H9 (cell line): ENCODE measurements at regions not wholly inside any gene's neighbourhood (a gene's known extent, or its start where the extent isn't known, plus 50 kb on each side); places are given as distances from the start of the nearest gene placed in this dataset.

Source experiments
- DNase-seq: peaks from one replicate; pipeline ENCODE4 v3.0.0-alpha.2; 2017
- H2AFZ ChIP-seq: one replicate; pipeline ENCODE4 v1.6.1; 2013; ENCODE audit warnings: mild to moderate bottlenecking, low read length, control low read depth, moderate library complexity
- H2AK5ac ChIP-seq: 2 replicates; pipeline ENCODE4 v1.6.1; 2013; ENCODE audit warnings: low read length, control low read depth, mixed read lengths; ENCODE audit not compliant: insufficient read length
- H2BK120ac ChIP-seq: one replicate; pipeline ENCODE4 v1.6.1; 2013; ENCODE audit warnings: low read depth, mild to moderate bottlenecking, low read length, control low read depth, inconsistent platforms; ENCODE audit not compliant: poor library complexity, severe bottlenecking
- H2BK12ac ChIP-seq: 2 replicates; pipeline ENCODE4 v1.6.1; 2013; ENCODE audit warnings: low read length, control low read depth, mixed read lengths, low read depth; ENCODE audit not compliant: insufficient read length
- H2BK15ac ChIP-seq: 2 replicates; pipeline ENCODE4 v1.6.1; 2013; ENCODE audit warnings: low read depth, low read length, control low read depth
- H2BK20ac ChIP-seq: one replicate; pipeline ENCODE4 v1.6.1; 2013; ENCODE audit warnings: low read depth, mild to moderate bottlenecking, low read length, control low read depth, inconsistent platforms; ENCODE audit not compliant: poor library complexity, severe bottlenecking
- H2BK5ac ChIP-seq: 2 replicates; pipeline ENCODE4 v1.6.1; 2013; ENCODE audit warnings: low read length, control low read depth, mixed read lengths; ENCODE audit not compliant: insufficient read length
- H3K14ac ChIP-seq: 2 replicates; pipeline ENCODE4 v1.6.1; 2013; ENCODE audit warnings: low read length, control low read depth; ENCODE audit not compliant: insufficient read depth
- H3K18ac ChIP-seq: 2 replicates; pipeline ENCODE4 v1.6.1; 2013; ENCODE audit warnings: low read depth, mild to moderate bottlenecking, mixed read lengths, low read length, control low read depth; ENCODE audit not compliant: insufficient read length
- H3K23ac ChIP-seq: 2 replicates; pipeline ENCODE4 v1.6.1; 2013; ENCODE audit warnings: low read length, control low read depth, mixed read lengths, low read depth; ENCODE audit not compliant: insufficient read length
- H3K23me2 ChIP-seq: 2 replicates; pipeline ENCODE4 v1.6.1; 2013; ENCODE audit warnings: low read depth, mild to moderate bottlenecking, mixed read lengths, low read length, control low read depth; ENCODE audit not compliant: insufficient read length, poor library complexity, severe bottlenecking
- H3K27ac ChIP-seq: 2 replicates; pipeline ENCODE4 v1.5.1; 2013; ENCODE audit warnings: low read length, control low read depth, mixed read lengths, low read depth; ENCODE audit not compliant: insufficient read length
- H3K27me3 ChIP-seq: 2 replicates; pipeline ENCODE4 v1.6.1; 2013; ENCODE audit warnings: low read length, control low read depth, inconsistent platforms; ENCODE audit not compliant: insufficient read depth
- H3K4ac ChIP-seq: 2 replicates; pipeline ENCODE4 v1.6.1; 2013; ENCODE audit warnings: low read depth, mild to moderate bottlenecking, control low read depth, inconsistent platforms, low read length, moderate library complexity
- H3K4me1 ChIP-seq: 2 replicates; pipeline ENCODE4 v1.6.1; 2013; ENCODE audit warnings: low read length, control low read depth, inconsistent platforms; ENCODE audit not compliant: insufficient read depth
- H3K4me2 ChIP-seq: 2 replicates; pipeline ENCODE4 v1.6.1; 2013; ENCODE audit warnings: low read length, control low read depth, mixed read lengths; ENCODE audit not compliant: insufficient read length, insufficient read depth
- H3K56ac ChIP-seq: 2 replicates; pipeline ENCODE4 v1.6.1; 2013; ENCODE audit warnings: low read depth, mild to moderate bottlenecking, mixed read lengths, low read length, control low read depth; ENCODE audit not compliant: insufficient read length
- H3K79me1 ChIP-seq: 2 replicates; pipeline ENCODE4 v1.6.1; 2013; ENCODE audit warnings: low read depth, mild to moderate bottlenecking, moderate library complexity, low read length, control low read depth, inconsistent platforms; ENCODE audit not compliant: insufficient read depth, poor library complexity, severe bottlenecking
- H3K79me2 ChIP-seq: 2 replicates; pipeline ENCODE4 v1.6.1; 2013; ENCODE audit warnings: low read length, control low read depth, inconsistent platforms; ENCODE audit not compliant: insufficient read depth
- H3K9ac ChIP-seq: 2 replicates; pipeline ENCODE4 v1.6.1; 2013; ENCODE audit warnings: low read length, control low read depth, mixed read lengths; ENCODE audit not compliant: insufficient read length; ENCODE audit errors: extremely low read depth
- H3K9me3 ChIP-seq: one replicate; pipeline ENCODE4 v1.6.1; 2013; ENCODE audit warnings: low read depth, low read length, inconsistent platforms; ENCODE audit not compliant: control insufficient read depth
- H3T11ph ChIP-seq: one replicate; pipeline ENCODE4 v1.6.1; 2013; ENCODE audit warnings: mild to moderate bottlenecking, low read length, control low read depth, inconsistent platforms
- H4K20me1 ChIP-seq: one replicate; pipeline ENCODE4 v1.6.1; 2013; ENCODE audit not compliant: control insufficient read depth, insufficient read length, insufficient read depth
- H4K5ac ChIP-seq: 2 replicates; pipeline ENCODE4 v1.6.1; 2013; ENCODE audit warnings: low read depth, mild to moderate bottlenecking, mixed read lengths, low read length, control low read depth; ENCODE audit not compliant: insufficient read length
- H4K8ac ChIP-seq: replicated peaks from 2 replicates; pipeline ENCODE4 v1.6.1; 2013; ENCODE audit warnings: low read length, control low read depth, mixed read lengths, low read depth; ENCODE audit not compliant: insufficient read length
- H4K91ac ChIP-seq: 2 replicates; pipeline ENCODE4 v1.6.1; 2013; ENCODE audit warnings: low read depth, mild to moderate bottlenecking, moderate library complexity, mixed read lengths, low read length, control low read depth; ENCODE audit not compliant: insufficient read length
- H3K27ac Mint-ChIP-seq, 3 experiments: 2 replicates in 2 of 3; 3 replicates in 1 of 3; pipeline ENCODE4 v1.8.0; 2020 to 2021; ENCODE audit warnings: mixed read lengths in 3 of 3, mild to moderate bottlenecking in 1 of 3, moderate library complexity in 1 of 3
- H3K27me3 Mint-ChIP-seq: 2 replicates; pipeline ENCODE4 v1.8.0; 2021; ENCODE audit warnings: low read depth, mild to moderate bottlenecking, moderate library complexity, mixed read lengths
- H3K36me3 Mint-ChIP-seq, 3 experiments: 2 replicates in 2 of 3; 3 replicates in 1 of 3; pipeline ENCODE4 v1.8.0; 2020 to 2021; ENCODE audit warnings: low read depth in 3 of 3, mixed read lengths in 3 of 3; ENCODE audit not compliant: insufficient read depth in 1 of 3
- H3K4me1 Mint-ChIP-seq, 2 experiments: 2 replicates each; pipeline ENCODE4 v1.8.0; 2020; ENCODE audit warnings: mixed read lengths in 2 of 2
- H3K4me3 Mint-ChIP-seq, 2 experiments: 2 replicates in 1 of 2; 3 replicates in 1 of 2; pipeline ENCODE4 v1.8.0; 2020 to 2021; ENCODE audit warnings: mild to moderate bottlenecking in 2 of 2, mixed read lengths in 2 of 2, moderate library complexity in 1 of 2
- H3K9me3 Mint-ChIP-seq, 2 experiments: 2 replicates in 1 of 2; 3 replicates in 1 of 2; pipeline ENCODE4 v1.8.0; 2020; ENCODE audit warnings: mild to moderate bottlenecking in 2 of 2, mixed read lengths in 2 of 2, moderate library complexity in 1 of 2
- WGBS: extraction: QIAGEN DNeasy Blood & Tissue Kit; methylation state at CpG from one replicate; pipeline ENCODE4 v1.1.7; 2013; ENCODE audit warnings: missing lambda C conversion rate, low lambda C conversion rate, mixed read lengths; ENCODE audit not compliant: insufficient read length; ENCODE audit errors: extremely low coverage; 5-methylcytosine and 5-hydroxymethylcytosine counted together
- TF ChIP-seq, protein P1 (sequence below): fragments of 200-600 bp; sonication (generic); conservative IDR thresholded peaks from 3 replicates; pipeline ENCODE4 v1.8.0; 2021; ENCODE audit warnings: antibody characterized with exemption, mild to moderate bottlenecking

DNA sequence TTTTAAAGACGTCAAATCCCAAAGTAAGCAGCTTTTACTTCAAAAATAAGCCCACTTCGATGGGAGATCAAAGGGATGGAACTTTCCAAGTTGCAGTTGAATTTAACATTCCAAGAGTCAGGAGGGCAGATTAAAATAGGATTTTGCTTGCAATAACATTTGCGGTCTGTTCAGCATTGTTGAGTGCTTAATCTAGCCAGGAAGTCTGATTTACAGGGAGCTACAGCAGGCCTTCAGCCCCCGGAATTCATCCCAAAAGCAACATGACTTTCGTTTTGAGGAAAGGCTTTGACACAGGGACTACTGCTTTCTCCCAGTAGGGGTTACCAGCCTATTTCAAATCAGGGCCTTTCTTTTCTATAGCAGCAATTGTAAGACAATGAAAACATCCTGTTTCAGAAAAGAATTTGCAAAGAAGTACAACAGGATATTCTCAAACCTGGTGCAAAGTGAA is 279.6 kb upstream of the PITRM1 start:
- H3K27me3 Mint-ChIP-seq = peaks cover 3% of the 10 kb centered on the region; the same call in 1 of the 2 replicates
- no peaks in the 10 kb centered on the region for H3K9me3 ChIP-seq
- DNase-seq = no peak
- no peaks in the 10 kb centered on the region for H3K79me1 ChIP-seq
- H4K20me1 ChIP-seq = no peaks in the 10 kb centered on the region
- no peaks in the 10 kb centered on the region for H3K23me2 ChIP-seq
- H3K27me3 ChIP-seq = no peaks in the 10 kb centered on the region
- no peak overlapping the region for H2BK120ac ChIP-seq
- H3K36me3 Mint-ChIP-seq = peaks cover 0 to 6% (median 4%) of the 10 kb centered on the region in 3 experiments; a peak in 4 of 7 replicates
- H3K9me3 Mint-ChIP-seq = peaks cover 8 to 11% of the 10 kb centered on the region in 2 experiments; a peak in 4 of 5 replicates
- no peak overlapping the region for H2AK5ac ChIP-seq
- no peak overlapping the region for H4K8ac ChIP-seq
- H3K14ac ChIP-seq = no peak overlapping the region
- no peak overlapping the region for H3K23ac ChIP-seq
- TF ChIP-seq, protein P1, sequence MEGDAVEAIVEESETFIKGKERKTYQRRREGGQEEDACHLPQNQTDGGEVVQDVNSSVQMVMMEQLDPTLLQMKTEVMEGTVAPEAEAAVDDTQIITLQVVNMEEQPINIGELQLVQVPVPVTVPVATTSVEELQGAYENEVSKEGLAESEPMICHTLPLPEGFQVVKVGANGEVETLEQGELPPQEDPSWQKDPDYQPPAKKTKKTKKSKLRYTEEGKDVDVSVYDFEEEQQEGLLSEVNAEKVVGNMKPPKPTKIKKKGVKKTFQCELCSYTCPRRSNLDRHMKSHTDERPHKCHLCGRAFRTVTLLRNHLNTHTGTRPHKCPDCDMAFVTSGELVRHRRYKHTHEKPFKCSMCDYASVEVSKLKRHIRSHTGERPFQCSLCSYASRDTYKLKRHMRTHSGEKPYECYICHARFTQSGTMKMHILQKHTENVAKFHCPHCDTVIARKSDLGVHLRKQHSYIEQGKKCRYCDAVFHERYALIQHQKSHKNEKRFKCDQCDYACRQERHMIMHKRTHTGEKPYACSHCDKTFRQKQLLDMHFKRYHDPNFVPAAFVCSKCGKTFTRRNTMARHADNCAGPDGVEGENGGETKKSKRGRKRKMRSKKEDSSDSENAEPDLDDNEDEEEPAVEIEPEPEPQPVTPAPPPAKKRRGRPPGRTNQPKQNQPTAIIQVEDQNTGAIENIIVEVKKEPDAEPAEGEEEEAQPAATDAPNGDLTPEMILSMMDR = peak; percentile 44
- H3K27ac Mint-ChIP-seq = peak overlapping the region; percentile 19 to 90 (median 88); a peak in 3 of 7 replicates
- no peak overlapping the region for H2BK15ac ChIP-seq
- no peak overlapping the region for H2BK20ac ChIP-seq
- H3K56ac ChIP-seq = no peak overlapping the region
- H3K4me1 Mint-ChIP-seq = peaks cover 23 to 34% of the 10 kb centered on the region in 2 experiments
- H3T11ph ChIP-seq = no peak overlapping the region
- no CpG with 5 or more reads among the region's 5 CpGs for WGBS
- H2BK5ac ChIP-seq = no peak overlapping the region
- no peak overlapping the region for H3K4ac ChIP-seq
- H2AFZ ChIP-seq = no peak overlapping the region
- no peak overlapping the region for H3K4me2 ChIP-seq
- H3K9ac ChIP-seq = no peak overlapping the region
- H4K91ac ChIP-seq = no peak overlapping the region
- no peak overlapping the region for H3K18ac ChIP-seq
- H3K4me1 ChIP-seq = peaks cover 11% of the 10 kb centered on the region; the same call in 1 of the 2 replicates
- H3K79me2 ChIP-seq = no peaks in the 10 kb centered on the region
- peak overlapping the region; percentile 88 for H3K27ac ChIP-seq
- no peak overlapping the region for H2BK12ac ChIP-seq
- H4K5ac ChIP-seq = no peak overlapping the region
- H3K4me3 Mint-ChIP-seq = no peak overlapping the region
